ENCODE measurements at regions not wholly inside any gene's neighbourhood (a gene's known extent, or its start where the extent isn't known, plus 50 kb on each side); places are given as distances from the start of the nearest gene placed in this dataset.

DNA sequence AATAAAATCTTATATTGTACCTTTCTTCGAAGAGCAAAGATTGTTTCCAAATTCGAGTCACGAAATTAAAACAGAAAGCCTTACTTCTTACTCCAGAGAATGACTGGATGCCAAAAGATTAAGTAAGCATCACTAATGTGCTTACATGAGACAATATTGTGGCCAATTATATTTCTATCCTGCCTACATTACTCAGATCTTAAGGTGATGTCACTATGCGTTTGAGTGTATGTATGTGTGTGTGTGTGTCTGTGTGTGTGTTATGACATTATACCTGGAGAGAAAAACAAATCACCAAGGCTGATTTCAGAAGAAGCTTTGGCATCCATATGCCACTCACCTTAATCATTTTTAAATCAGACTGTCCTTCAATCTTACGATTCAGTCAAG is 556.3 kb downstream of the PPARGC1A start:
- peak; percentile 66 for DNase-seq

DNA sequence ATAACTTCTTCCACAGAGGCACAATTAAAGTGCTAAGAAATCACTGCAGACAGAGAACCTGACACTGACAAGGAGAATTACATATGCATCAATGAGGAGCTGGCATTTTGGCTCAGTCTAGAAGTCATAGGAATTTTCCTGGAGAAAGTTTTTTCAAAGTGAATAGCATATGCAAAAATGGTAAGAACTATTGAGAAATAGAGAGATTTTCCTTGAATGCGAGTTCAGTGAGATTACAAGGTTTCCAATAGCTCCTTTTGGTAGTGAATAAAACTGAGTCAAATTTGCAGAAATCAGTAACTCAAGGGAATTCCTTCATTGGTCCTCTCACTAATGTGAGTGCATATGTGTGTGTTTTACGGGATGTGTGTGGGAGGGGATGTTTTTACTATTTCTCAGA is 557.5 kb downstream of the PPARGC1A start:
- DNase-seq, result no peak

DNA sequence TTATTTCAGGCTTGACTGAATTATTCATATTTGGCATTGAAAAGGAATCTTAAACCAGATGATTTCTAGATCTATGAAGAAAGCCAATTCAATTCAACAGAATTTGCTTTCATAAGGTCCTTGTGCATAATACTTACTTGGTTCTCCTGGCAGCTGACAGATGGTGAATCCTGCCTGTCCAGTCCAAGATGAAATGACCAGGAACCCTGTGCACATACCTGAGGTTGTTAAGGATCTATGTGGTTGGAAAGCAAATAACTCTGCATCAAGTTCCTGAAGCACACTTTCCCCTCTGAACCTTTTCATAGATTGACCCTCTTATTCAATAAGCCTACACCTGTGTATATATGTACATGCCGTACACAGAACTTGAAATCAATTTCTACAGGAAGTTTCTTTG is 562.7 kb downstream of the PPARGC1A start:
- DNase-seq, result no peak

DNA sequence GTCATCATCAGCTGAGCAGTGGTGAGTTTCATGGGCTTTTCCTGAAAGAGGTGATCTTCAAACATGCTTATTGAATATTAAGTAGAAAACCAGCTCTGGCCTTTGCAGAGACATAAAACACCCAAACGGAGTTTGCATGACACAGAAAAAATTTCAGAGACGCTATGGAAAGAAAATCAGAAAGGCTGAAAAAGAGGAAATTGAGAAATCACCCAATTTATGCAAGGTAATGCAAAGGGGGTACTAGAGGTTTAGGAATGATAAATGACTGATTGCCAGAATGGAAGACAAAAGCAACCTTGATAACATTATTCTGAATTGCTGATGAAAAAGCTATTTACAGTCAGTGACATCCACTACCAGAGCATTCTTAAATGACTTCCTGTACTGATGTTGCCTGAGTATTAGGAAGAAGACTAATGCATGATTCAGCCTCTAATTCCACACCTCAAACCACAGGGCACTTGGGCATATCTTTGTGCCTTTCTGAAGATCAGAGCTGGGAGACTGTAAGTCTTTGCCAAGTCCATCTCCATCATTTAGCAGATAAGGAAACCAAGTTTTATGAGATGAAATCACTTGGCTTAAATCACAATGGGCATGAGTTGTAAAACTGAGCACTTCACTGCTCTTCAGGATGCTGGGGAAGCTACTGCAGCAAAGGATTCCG is 565.7 kb downstream of the PPARGC1A start:
- DNase-seq, result peak; percentile 57

- no peak for DNase-seq
Observed at GRCh38 chr4:23323436-23323835, 566.4 kb downstream of the PPARGC1A start.

DNA sequence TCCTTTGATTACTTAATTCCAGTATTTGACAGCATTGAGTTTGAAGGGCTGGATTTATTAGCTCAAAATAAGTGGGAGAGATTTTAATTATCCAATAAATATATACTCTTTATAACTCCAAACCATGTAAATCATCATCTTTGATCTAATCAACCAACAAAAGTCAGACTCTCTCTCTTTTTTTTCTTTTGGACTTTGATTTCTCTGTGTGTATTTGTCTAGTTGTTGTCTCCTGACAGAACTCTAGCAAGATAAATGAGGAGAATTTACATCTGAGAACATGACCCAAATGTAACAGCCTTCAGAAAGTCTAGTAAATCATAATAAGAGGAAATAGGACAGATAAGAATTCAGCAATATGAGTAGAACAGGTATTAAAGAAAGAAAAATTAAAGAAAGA is 567.1 kb downstream of the PPARGC1A start:
- DNase-seq, result no peak

- no peak for DNase-seq
Observed at GRCh38 chr4:23320931-23321587, 568.8 kb downstream of the PPARGC1A start.

GRCh38 chr4:23312686-23313085 is 577.2 kb downstream of the PPARGC1A start:
- DNase-seq, result no peak

- no peak for DNase-seq
Observed at GRCh38 chr4:23311983-23312382, 577.9 kb downstream of the PPARGC1A start.

DNA sequence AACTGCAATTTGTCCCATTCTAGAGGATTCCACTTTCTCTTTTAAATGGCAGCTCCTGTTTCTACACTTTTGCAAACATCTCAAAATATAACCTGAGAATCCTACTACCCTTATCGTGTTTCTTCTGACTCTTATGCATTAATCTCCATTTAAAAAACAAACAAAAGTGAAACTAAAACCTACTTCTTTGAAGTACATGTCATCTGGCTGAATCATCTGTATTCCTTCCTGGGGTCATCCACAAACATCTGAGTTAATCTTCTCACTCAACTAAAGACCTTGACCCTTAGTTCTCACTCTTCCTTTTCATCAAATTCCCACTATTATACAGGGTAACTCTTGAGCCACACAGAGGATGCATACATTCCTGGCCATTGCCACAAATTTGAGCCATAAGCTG is 584.8 kb downstream of the PPARGC1A start:
- DNase-seq, result peak; percentile 3

DNA sequence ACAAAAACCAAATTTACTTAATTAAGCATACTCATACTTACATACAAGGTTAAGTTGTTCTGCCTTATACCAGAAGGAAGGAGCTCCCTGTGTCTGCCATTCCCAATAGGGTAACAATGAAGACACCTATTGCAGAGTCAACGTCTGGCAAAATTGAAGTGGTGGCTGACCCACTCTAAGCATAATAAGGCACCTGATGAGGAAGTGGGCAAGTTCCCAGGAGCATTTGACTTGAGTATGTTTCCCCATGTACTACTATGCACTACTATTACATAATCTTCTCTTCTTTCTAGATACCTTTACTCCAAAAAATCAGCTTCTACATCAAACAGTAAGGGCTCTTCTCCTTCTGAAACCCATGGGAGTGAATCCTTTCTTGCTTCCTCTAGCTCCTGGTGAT is 591.5 kb downstream of the PPARGC1A start:
- DNase-seq, result no peak

DNA sequence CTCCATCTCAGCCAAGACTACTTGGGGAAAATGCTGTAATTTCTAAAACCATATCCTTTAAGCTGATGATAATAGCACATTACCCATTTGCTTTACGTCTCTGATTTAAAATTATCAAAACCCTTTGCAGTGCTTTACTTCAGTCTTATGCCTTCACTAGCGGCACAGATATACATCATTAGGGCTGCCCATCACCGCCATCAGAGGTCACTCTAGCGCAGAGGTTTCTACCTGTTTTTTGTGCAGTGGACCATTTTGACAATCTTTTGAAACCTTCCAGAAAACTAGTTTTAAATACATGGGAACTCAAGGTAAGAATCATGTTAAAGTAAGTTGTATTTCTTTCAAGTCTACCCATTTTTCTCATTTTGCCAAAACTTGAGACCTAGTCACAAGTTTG is 592.5 kb downstream of the PPARGC1A start:
- no peak for DNase-seq

GRCh38 chr4:23291139-23291538 is 598.4 kb downstream of the GBA3 start:
- no peak for DNase-seq

- DNase-seq, result no peak
Observed at GRCh38 chr4:23290656-23291055, 597.9 kb downstream of the GBA3 start.

- DNase-seq, result no peak
Observed at GRCh38 chr4:23279377-23279986, 586.7 kb downstream of the GBA3 start.

DNA sequence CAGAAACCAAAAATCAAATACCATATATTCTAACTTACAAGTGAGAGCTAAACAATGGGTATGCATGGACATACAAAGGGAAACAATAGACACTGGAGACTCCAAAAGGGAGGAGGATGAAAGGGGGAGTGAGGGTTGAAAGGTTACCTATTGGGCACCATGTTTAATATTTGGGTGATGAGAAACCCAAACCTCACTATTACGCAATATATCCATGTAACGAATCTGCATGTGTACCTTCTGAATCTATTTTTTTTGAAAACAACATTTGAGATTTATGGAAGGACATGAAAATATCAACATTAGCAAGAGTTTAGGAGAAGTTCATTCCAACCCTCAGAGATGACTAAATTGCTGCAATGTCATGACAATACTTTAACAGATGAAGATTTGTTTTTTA is 586.1 kb downstream of the GBA3 start:
- DNase-seq, result no peak

DNA sequence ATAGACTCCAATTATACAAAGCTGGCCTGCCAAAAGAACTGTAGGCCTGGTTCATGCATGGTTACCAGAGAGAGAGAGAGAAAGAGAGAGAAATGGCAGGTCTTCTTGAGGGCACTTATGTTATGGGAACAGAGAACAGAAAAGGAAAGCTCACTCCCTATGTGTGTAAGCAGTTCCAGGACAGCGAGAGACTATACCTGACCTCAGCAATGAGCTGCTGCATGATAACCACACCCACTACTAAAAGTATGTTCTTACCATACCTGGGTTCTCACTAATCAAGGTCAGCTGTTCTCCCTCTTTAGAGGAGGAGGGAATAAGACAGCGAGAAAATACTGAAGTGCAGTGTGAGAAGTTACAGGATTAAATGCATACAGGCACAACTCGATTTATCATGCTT is 583.3 kb downstream of the GBA3 start:
- DNase-seq, result no peak

- peak; percentile 9 for DNase-seq
Observed at GRCh38 chr4:23269566-23269965, 576.8 kb downstream of the GBA3 start.

- DNase-seq, result no peak
Observed at GRCh38 chr4:23268072-23268771, 575.5 kb downstream of the GBA3 start.

GRCh38 chr4:23266401-23266800 is 573.7 kb downstream of the GBA3 start:
- no peak for DNase-seq

DNA sequence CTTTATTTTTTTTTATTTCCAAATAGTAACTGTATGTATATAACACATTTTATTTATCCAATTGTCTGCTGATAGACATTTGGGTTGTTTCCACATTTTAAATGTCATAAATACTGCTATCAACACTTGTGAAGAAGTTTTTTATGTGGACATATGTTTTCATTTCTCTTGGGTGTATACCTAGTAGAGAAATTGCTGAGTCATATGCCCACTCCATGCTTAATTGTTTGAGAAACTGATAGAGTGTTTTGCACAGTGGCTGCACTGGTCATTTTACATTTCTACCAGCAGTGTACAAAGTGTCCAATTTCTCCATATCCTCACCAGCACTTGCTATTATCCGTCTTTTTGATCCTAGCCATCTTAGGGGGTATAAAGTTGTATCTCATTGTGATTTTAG is 567.8 kb downstream of the GBA3 start:
- DNase-seq, result no peak

- no peak for DNase-seq
Observed at GRCh38 chr4:23245203-23245832, 552.6 kb downstream of the GBA3 start.

- no peak for DNase-seq
Observed at GRCh38 chr4:23242962-23243361, 550.2 kb downstream of the GBA3 start.

Data from fibroblast of skin of right biceps (primary cell).